Naive thymus-derived CD8-positive, alpha-beta T cell (primary cell): ENCODE measurements at regions not wholly inside any gene's neighbourhood (a gene's known extent, or its start where the extent isn't known, plus 50 kb on each side); places are given as distances from the start of the nearest gene placed in this dataset.
A peak's percentile ranks its signal among the peaks of the same experiment; 100 is the strongest.
"Not testable (repeated sequence)": the region's sequence is repeated elsewhere in the genome, so short reads cannot be mapped to it uniquely, and the experiment has no call there.

Source experiments
- ATAC-seq, 2 donors: fragments of 150-1000 bp; cut with Tn5 transposase in 1 of 2; sonication (Bioruptor Pico), chemical (Tn5 transposase) in 1 of 2; 1 replicate in 1 of 2; 2 replicates in 1 of 2; pipeline ENCODE4 v1.10.0; 2021; ENCODE audit warnings: mild to moderate bottlenecking in 2 of 2, moderate library complexity in 2 of 2
- POLR2A ChIA-PET: fragments of 350-600 bp; sonication (Branson Sonifier 250); formaldehyde crosslinking; loops from one replicate; lab custom pipeline; 2021; ENCODE audit warnings: antibody characterized with exemption; lab: Charles Lee
- DNase-seq, 10 donors: peaks; one replicate each; pipeline versions ENCODE4 v3.0.0 to v3.0.0-alpha.2; 2020 to 2022
- H3K27ac Mint-ChIP-seq, 10 donors: one replicate each; pipeline ENCODE4 v1.8.0; 2020 to 2022; ENCODE audit warnings: mild to moderate bottlenecking in 10 of 10, mixed read lengths in 10 of 10, moderate library complexity in 4 of 10, inconsistent platforms in 1 of 10
- H3K27me3 Mint-ChIP-seq, 5 donors: one replicate each; pipeline ENCODE4 v1.8.0; 2021 to 2022; ENCODE audit warnings: mixed read lengths in 5 of 5
- H3K36me3 Mint-ChIP-seq, 3 donors: one replicate each; pipeline ENCODE4 v1.8.0; 2020 to 2022; ENCODE audit warnings: mixed read lengths in 3 of 3, mild to moderate bottlenecking in 2 of 3, inconsistent platforms in 1 of 3
- H3K4me1 Mint-ChIP-seq, 4 donors: one replicate each; pipeline ENCODE4 v1.8.0; 2021 to 2022; ENCODE audit warnings: mixed read lengths in 4 of 4
- H3K4me3 Mint-ChIP-seq, 10 donors: one replicate each; pipeline ENCODE4 v1.8.0; 2020 to 2022; ENCODE audit warnings: mild to moderate bottlenecking in 10 of 10, mixed read lengths in 10 of 10, moderate library complexity in 6 of 10, inconsistent platforms in 1 of 10
- H3K9me3 Mint-ChIP-seq, 9 donors: one replicate each; pipeline ENCODE4 v1.8.0; 2020 to 2022; ENCODE audit warnings: mixed read lengths in 9 of 9, mild to moderate bottlenecking in 3 of 9, inconsistent platforms in 1 of 9, moderate library complexity in 1 of 9

DNA sequence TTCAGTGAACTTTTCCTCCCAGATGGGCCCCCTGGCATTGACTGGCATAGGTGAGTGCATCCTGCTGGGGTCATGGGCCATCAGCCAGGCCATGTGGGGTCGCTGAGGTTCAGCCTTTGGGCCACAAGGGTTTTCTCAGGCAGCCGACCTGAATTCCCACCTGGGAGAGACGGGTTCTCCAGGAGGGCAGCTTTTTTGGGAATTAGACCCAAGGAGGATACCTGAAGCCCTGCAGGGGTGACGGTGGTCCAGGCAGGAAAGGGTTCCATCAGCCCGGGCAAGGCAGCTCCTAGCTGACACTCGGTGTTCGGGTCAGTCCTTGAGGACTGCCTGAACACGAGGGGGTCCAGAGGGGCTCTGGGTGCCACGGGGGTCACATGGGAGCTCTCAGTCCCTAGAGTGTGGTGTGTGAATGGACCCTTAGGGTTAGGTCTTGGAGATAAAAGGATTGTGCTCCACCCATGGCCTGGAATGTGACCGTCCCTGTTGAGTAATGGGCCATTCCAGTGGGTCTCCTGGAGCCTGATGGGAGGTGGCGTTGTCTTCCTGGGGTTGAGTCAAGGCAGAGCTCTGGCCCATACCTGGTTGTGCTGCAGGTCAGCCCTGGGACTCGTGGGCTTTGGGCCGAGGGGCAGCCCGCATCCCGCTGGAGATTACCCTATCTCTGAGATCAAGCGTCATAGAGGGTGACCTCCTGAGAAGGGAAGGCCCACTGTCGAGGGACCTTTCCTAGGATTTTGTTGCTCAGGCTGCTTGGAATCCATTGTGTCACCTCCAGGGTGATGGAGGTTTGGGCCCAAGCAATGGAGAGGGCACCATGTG is 192.8 kb downstream of the UBE3A start:
- Mint-ChIP-seq H3K9me3 (peaks cover 0 to 35% (median 9%) of the 10 kb centered on the region in 9 donors), H3K4me3 (no peak overlapping the region), H3K4me1 (no peaks in the 10 kb centered on the region), H3K36me3 (peaks cover 0 to 2% (median 0%) of the 10 kb centered on the region in 3 donors), H3K27me3 (no peaks in the 10 kb centered on the region), H3K27ac (no peak overlapping the region)
- peak in 2 of 10 donors; percentile 11 to 40 for DNase-seq
- ATAC-seq, result no peak
- POLR2A ChIA-PET, result no interaction called here

DNA sequence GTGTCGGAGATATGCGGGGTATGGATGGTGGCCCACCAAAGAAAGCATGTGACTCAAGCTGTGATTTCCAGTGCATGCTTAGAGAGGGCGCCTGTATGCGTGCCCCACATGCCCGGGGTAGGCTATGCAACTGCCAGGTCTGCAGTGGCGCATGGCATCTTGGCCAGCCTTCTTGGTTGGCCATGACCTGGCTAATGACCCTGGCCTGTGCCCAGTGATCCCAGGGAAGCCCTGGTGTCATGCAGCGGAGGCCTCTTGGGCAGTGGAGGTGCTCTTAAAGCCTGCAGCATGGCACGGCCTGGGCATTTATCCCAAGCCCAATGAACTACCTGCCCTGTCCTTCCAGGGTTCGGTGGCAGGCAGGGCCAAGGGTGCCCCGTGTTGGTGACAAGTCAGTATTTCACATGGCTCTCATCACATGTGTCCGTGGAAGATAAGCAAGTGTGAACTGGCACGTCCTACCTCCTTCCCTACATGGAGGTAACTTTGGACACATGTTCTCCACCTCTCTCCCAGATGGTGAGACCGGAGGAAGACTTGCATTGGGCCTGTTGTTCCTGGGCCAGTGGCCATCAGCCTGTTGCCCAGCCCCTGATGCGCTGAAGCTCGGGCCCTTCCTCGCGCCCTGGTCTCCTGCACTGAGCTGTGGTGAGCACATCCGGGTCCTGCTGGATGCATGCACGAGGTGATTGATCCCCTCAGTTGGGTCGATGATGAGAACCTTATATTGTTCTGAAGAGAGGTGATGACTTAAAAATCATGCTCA is 192.0 kb downstream of the UBE3A start:
- no peak for ATAC-seq
- POLR2A ChIA-PET, result no interaction called here
- DNase-seq, result peak in 2 of 10 donors; percentile 1 to 7
- Mint-ChIP-seq H3K36me3 (peaks cover 0 to 2% (median 0%) of the 10 kb centered on the region in 3 donors), H3K27me3 (no peaks in the 10 kb centered on the region), H3K4me3 (no peak overlapping the region), H3K4me1 (no peaks in the 10 kb centered on the region), H3K9me3 (peaks cover 0 to 31% (median 9%) of the 10 kb centered on the region in 9 donors), H3K27ac (no peak overlapping the region)

DNA sequence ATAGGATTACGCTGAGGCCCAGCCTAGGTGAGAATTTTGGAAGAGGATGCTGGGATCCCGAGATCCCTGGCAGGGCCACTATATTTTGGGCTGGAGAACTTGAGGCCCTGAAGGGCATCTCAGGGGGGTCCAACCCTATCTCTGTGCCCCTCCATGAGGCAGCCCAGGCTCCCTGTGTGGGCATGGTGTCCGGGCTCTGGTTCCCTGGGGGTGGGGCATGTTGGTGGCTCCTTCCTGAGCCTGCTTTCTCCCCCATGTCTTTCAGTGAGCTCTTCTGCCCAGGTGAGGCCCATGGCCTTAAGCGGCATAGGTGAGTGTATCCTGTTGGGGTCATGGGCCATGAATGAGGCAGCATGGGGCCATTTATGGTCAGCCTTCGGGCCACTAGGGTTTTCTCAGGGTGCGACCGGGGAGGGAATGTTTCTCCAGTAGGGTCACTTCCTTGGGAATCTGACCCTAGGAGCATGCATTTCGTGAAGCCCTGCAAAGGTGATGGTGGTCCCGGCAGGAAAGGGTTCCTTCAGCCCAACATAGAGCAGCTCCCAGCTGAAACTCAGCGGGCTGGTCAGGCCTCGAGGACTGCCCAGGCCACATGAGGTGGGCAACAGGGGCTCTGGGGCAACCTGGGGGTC is 191.3 kb downstream of the UBE3A start:
- no peak overlapping the region for H3K27ac Mint-ChIP-seq
- peaks cover 0 to 4% (median 2%) of the 10 kb centered on the region in 3 donors for H3K36me3 Mint-ChIP-seq
- no peak for ATAC-seq
- no peaks in the 10 kb centered on the region for H3K4me1 Mint-ChIP-seq
- H3K27me3 Mint-ChIP-seq, result peaks cover 0 to under 1% (median 0%) of the 10 kb centered on the region in 5 donors
- peaks cover 0 to 37% (median 11%) of the 10 kb centered on the region in 9 donors for H3K9me3 Mint-ChIP-seq
- H3K4me3 Mint-ChIP-seq, result no peak overlapping the region
- peak in 3 of 10 donors; percentile 1 to 30 (median 8) for DNase-seq
- POLR2A ChIA-PET, result no interaction called here

DNA sequence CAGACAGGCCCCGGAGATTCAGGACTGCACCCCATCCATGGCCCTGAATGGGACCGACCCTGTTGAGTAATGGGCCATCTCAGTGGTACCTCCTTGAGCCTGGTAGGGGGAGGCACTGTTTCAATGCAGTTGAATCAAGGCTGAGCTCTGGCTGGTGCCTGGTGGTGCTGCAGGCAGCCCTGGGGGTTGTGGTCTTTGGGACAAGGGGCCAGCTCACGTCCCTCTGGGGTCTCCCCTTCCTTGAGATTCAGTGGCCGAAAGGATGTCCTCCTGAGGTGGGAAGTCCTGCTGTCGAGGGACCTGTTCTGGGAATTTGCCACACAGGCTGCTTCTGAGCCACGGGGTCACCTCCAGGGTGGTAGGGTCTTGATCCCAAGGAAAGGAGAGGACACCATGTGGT is 190.7 kb downstream of the UBE3A start:
- H3K4me3 Mint-ChIP-seq, H3K36me3 Mint-ChIP-seq, H3K4me1 Mint-ChIP-seq, H3K27ac Mint-ChIP-seq, H3K27me3 Mint-ChIP-seq, POLR2A ChIA-PET, ATAC-seq: not testable (repeated sequence)
- DNase-seq, result peak in 1 of 10 donors; percentile 7
- peaks cover 0 to 37% (median 12%) of the 10 kb centered on the region in 9 donors for H3K9me3 Mint-ChIP-seq

DNA sequence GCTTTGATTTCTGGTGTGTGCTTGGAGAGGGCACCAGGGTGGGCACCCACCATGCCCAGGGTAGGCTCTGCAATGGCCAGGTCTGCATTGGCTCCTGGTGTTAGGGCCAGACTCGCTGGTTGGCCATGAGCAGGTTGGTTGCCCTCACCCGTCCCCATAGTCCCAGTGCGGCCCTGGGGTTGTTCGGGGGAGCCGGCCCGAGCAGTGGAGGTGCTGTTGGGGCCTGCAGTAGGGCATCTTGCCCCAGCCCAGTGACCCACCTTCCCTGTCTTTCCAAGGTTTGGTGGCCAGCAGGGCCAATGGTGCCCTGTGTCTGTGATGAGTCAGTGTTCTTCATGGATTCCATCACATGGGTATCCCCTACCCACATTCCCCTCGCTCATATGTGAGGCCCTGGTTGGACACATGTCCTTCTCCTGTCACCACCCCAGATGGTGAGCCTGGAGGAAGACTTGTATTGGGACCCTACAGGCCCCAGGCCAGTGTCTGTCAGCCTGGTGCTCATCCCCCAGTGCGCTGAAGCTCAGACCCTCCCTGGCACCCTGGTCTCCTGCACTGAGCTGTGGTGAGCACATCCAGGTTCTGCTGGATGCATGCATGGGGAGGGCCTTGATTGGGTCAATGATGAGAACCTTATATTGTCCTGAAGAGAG is 190.1 kb downstream of the UBE3A start:
- Mint-ChIP-seq H3K36me3 (peaks cover 0 to 6% (median 4%) of the 10 kb centered on the region in 3 donors), H3K9me3 (peaks cover 0 to 36% (median 12%) of the 10 kb centered on the region in 9 donors), H3K27me3 (peaks cover 0 to 3% (median 0%) of the 10 kb centered on the region in 5 donors), H3K27ac (no peak overlapping the region), H3K4me1 (no peaks in the 10 kb centered on the region), H3K4me3 (no peak overlapping the region)
- POLR2A ChIA-PET, result no interaction called here
- DNase-seq, result peak in 1 of 10 donors; percentile 7
- no peak for ATAC-seq

DNA sequence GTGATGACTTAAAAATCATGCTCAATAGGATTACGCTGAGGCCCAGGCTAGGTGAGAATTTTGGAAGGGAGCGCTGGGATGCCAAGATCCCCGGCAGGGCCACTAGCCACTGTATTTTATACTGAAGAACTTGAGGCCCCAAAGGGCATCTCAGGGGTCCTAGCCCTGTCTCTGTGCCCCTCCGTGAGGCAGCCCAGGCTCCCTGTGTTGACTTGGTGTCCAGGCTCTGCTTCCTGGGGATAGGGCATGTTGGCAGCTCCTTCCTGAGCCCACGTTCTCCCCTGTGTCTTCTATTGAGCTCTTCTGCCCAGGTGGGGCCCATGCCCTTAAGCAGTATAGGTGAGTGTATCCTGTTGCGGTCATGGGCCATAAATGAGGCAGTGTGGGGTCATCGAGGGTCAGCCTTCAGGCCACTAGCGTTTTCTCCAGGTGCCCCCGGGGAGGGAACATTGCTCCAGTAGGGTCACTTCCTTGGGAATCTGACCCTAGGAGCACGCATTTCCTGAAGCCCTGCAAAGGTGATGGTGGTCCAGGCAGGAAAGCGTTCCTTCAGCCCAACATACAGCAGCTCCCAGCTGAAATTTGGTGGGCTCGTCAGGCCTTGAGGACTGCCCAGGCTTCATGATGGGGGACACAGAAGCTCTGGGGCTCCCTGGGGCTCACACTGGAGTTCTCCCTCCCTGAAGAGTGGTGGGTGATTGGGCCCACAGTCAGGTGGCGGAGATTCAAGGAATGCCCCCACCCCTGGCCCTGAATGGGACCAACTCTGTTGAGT is 189.4 kb downstream of the UBE3A start:
- POLR2A ChIA-PET, result no interaction called here
- H3K27me3 Mint-ChIP-seq, result peaks cover 0 to 3% (median 0%) of the 10 kb centered on the region in 5 donors
- ATAC-seq, result no peak

DNA sequence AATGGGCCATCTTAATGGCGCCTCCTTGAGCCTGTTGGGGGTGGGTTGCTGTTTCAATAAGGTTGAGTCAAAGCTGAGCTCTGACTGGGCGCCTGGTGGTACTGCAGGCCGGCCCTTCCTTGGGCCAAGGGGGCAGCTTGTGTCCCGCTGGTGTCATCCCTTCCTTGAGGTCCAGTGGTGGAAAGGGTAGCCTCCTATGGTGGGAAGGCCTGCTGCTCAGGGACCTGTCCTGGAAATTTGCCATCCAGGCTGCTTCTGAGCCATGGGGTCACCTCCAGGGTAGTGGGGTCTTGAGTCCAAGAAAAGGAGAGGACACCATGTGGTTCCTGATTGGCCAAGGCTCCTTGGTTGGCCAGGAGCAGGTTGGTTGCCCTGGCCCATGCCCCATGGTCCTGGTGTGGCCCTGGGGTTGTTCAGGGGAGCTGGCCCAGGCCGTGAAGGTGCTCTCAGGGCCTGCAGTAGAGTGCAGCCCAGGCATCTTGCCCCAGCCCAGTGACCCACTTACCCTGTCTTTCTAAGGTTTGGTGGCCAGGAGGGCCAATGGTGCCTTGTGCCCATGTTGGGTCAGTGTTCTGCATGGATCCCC is 188.7 kb downstream of the UBE3A start:
- H3K9me3 Mint-ChIP-seq, result peaks cover 0 to 46% (median 22%) of the 10 kb centered on the region in 9 donors
- ATAC-seq, result no peak
- no peak overlapping the region for H3K4me3 Mint-ChIP-seq
- H3K36me3 Mint-ChIP-seq, result peaks cover 0 to 17% (median 4%) of the 10 kb centered on the region in 3 donors
- POLR2A ChIA-PET, result no interaction called here
- DNase-seq, result peak in 2 of 10 donors; percentile 2 to 55
- no peak overlapping the region for H3K27ac Mint-ChIP-seq
- peaks cover 0 to 3% (median 0%) of the 10 kb centered on the region in 5 donors for H3K27me3 Mint-ChIP-seq
- no peaks in the 10 kb centered on the region for H3K4me1 Mint-ChIP-seq

More for the DNA sequence above, 189.4 kb downstream of the UBE3A start:
- H3K27ac Mint-ChIP-seq, result no peak overlapping the region
- H3K4me1 Mint-ChIP-seq, result no peaks in the 10 kb centered on the region
- DNase-seq, result peak in 2 of 10 donors; percentile 14 to 45
- peaks cover 0 to 43% (median 15%) of the 10 kb centered on the region in 9 donors for H3K9me3 Mint-ChIP-seq
- H3K4me3 Mint-ChIP-seq, result no peak overlapping the region
- H3K36me3 Mint-ChIP-seq, result peaks cover 0 to 10% (median 4%) of the 10 kb centered on the region in 3 donors

DNA sequence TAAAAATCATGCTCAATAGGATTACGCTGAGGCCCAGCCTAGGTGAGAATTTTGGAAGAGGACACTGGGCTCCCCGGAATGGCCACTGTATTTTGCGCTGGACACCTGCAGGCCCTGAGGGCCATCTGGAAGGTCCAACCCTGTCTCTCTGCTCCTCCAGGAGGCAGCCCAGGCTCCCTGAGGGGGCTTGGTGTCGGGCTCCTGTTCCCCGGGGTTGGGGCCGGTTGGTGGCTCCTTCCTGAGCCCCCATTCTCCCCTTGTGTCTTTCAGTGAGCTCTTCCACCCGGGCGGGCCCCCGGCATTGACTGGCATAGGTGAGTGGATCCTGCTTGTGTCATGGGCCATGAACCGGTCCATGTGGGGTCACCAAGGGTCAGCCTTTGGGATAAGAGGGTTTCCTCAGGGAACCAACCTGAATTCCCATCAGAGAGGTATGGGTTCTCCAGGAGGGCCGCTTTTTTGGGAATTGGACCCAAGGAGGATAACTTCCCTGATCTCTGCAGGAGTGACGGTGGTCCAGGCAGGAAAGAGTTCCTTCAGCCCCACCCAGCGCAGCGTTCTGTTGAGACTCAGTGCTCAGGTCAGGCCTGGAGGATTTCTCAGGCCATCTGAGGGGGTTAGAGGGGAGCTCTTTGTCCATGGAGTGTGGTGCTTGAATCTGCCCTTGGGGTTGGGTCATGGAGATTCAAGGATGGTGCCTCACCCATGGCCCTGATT is 187.8 kb downstream of the UBE3A start:
- Mint-ChIP-seq H3K27me3 (peaks cover 0 to 3% (median 0%) of the 10 kb centered on the region in 5 donors), H3K4me3 (no peak overlapping the region), H3K36me3 (peaks cover 0 to 22% (median 4%) of the 10 kb centered on the region in 3 donors), H3K9me3 (peaks cover 0 to 53% (median 23%) of the 10 kb centered on the region in 9 donors), H3K27ac (no peak overlapping the region), H3K4me1 (no peaks in the 10 kb centered on the region)
- POLR2A ChIA-PET, result no interaction called here
- DNase-seq, result peak in 1 of 10 donors; percentile 53
- ATAC-seq, result no peak

DNA sequence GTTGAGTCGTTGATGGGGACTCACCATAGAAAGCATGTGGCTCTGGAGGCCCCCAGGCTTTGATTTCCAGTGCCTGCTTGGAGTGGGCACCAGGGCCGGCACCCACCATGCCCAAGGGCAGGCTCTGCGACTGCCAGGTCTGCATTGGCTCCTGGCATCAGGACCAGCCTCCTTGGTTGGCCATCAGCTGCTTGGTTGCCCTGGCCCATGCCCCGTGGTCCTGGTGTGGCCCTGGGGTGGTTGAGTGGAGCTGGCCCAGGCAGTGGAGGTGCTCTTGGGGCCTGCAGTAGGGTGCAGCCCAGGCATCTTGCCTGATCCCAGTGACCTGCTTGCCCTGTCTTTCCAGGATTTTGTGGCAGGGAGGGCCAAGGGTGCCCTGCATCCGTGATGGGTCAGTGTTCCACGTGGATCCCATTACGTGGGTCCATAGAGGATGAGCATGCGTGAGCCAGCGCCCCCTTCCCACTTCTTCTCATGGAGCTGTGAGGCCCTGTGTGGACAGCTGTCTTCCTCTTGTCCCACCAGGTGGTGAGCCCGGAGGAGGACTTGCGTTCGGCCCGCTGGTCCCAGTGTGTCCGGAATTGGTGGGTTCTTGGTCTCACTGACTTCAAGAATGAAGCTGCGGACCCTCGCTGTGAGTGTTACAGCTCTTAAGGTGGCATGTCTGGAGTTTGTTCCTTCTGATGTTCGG is 187.0 kb downstream of the UBE3A start:
- no peak for ATAC-seq
- peaks cover 0 to 2% (median 0%) of the 10 kb centered on the region in 4 donors for H3K4me1 Mint-ChIP-seq
- peaks cover 0 to 3% (median 0%) of the 10 kb centered on the region in 5 donors for H3K27me3 Mint-ChIP-seq
- DNase-seq, result peak in 1 of 10 donors; percentile 52
- H3K27ac Mint-ChIP-seq, result no peak overlapping the region
- peaks cover 0 to 56% (median 27%) of the 10 kb centered on the region in 9 donors for H3K9me3 Mint-ChIP-seq
- peaks cover 0 to 25% (median 4%) of the 10 kb centered on the region in 3 donors for H3K36me3 Mint-ChIP-seq
- H3K4me3 Mint-ChIP-seq, result no peak overlapping the region
- POLR2A ChIA-PET, result no interaction called here
